ENCODE measurements at regions not wholly inside any gene's neighbourhood (a gene's known extent, or its start where the extent isn't known, plus 50 kb on each side); places are given as distances from the start of the nearest gene placed in this dataset.
A peak's percentile ranks its signal among the peaks of the same experiment; 100 is the strongest.
"Not testable (repeated sequence)": the region's sequence is repeated elsewhere in the genome, so short reads cannot be mapped to it uniquely, and the experiment has no call there.

DNA sequence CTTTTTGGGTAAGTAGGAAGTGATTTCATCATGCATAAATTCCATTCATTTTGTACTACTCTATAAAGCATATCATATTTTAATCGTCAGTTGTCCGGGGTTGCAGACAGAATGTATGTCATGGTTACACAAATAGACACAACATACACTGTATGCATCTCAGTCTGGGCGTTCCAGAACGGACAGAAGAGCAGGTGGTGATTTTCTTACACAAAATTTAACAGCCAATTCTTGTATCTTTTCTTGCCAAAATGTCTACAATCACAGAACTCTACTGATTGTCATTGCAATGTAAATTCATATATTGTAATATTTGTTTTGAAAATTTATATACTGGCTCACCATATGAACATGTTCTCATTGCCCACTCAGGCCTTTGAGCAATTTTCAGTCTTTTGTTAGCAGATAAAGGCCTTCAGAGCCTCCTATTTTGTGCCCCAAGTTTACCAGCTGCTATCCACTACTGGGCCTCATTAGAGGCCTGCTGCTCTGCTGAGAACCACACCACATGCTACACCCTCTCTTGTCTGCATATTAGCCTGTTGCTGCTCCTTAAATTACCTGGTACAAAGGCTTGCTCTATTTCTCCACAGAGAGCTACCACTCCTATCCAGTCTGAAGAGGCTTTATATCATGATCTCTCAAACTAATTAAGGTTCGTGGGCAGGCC is 61.5 kb downstream of the PRDM13 start:
- DNase-seq: peak; percentile 42

- DNase-seq: no peak
These were observed 83.5 kb downstream of the PRDM13 start for GRCh38 chr6:99689916-99690685.

DNA sequence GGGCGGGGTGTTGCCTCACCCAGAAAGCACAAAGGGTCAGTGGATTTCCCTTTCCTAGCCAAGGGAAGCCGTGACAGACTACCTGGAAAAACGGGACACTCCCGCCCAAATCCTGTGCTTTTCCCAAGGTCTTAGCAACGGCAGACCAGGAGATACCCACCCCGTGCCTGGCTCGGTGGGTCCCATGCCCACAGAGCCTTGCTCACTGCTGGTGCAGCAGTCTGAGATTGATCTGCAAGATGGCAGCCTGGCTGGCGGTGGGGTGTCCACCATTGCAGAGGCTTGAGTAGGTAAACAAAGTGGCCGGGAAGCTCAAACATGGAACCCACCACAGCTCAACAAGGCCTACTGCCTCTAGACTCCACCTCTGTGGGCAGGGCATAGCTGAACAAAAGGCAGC is 95.7 kb downstream of the PRDM13 start:
- not testable (repeated sequence) for DNase-seq

DNA sequence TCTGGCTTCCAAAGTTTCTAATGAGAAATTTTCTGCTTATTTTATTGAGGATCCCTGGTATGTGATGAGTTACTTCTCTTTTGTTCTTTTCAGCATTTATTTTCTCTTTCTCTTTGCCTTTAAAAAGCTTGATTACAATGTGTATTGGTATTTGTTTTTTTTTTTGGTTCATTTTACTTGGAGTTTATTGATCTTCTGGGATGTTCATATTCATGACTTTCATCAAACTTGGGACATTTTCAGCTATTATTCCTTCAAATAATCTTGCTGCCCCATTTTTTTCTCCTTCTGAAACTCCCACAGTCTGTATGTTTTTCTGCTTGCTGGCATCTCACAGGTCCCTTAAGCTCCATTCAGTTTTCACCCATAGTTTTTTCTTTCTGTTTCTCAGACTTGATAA is 102.4 kb downstream of the PRDM13 start:
- DNase-seq: no peak

DNA sequence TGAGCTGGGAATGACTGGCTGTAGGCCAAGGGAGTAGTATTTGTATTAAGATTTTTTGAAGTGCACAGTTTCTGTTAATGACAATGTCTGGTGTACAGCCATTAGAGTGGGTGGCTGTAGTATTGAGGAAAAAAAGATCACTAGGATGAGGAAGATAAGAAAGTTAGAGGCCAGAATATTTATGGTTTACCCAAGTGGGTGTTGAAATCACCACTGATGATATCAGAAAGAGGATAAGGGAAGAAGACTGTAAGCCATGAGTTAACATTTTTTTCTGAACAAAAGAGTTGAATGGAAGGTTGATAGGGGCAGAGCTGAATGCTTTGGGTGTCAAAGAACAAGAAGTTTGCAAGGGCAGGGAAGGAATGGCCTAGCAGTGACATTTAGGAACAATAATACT is 104.7 kb downstream of the PRDM13 start:
- no peak for DNase-seq

GRCh38 chr6:99711925-99712324 is 105.3 kb downstream of the PRDM13 start:
- DNase-seq: peak; percentile 7

- no peak for DNase-seq
These were observed 105.9 kb downstream of the PRDM13 start for GRCh38 chr6:99712519-99712918.

DNA sequence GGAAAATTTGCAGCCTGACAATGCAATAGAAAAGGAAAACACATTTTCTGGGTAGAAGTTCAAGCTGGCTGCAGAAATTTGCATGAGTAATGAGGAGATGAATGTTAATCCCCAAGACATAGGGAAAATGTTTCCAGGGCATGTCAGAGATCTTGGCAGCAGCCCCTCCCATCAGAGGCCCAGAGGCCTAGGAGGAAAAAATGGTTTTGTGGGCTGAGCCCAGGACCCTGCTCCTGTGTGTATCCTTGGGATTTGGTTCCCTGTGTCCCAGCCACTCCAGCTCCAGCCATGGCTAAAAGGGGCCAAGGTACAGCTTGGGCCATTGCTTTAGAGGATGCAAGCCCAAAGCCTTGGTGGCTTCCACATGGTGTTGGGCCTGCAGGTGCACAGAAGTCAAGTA is 115.4 kb downstream of the PRDM13 start:
- not testable (repeated sequence) for DNase-seq

- DNase-seq: not testable (repeated sequence)
These were observed 123.6 kb downstream of the PRDM13 start for GRCh38 chr6:99730237-99730636.

- DNase-seq: peak; percentile 29
These were observed 129.7 kb downstream of the PRDM13 start for GRCh38 chr6:99736302-99736701.

GRCh38 chr6:99739526-99739925 is 132.9 kb downstream of the PRDM13 start:
- DNase-seq: no peak

GRCh38 chr6:99741092-99741491 is 134.5 kb downstream of the PRDM13 start:
- no peak for DNase-seq

- no peak for DNase-seq
These were observed 137.0 kb downstream of the PRDM13 start for GRCh38 chr6:99743647-99744046.

DNA sequence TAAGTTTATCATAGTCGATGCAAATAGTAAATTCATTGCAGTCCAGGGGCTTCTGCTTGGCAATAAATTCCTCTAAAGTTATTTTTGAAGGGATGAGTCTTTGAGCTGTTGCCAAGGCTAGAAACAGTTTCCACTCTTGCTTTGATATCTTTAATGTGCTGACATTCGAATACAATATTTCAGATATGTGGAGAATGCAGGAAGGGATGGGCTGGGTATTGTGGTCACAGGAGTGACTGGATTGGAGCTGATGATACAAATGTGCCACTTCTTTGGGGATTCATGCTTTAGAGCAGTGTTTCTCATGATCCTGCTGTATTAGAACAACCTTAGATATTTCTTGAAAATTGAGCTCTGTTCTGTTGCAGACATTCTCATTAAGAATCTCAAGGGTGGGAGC is 139.0 kb downstream of the PRDM13 start:
- DNase-seq: no peak

DNA sequence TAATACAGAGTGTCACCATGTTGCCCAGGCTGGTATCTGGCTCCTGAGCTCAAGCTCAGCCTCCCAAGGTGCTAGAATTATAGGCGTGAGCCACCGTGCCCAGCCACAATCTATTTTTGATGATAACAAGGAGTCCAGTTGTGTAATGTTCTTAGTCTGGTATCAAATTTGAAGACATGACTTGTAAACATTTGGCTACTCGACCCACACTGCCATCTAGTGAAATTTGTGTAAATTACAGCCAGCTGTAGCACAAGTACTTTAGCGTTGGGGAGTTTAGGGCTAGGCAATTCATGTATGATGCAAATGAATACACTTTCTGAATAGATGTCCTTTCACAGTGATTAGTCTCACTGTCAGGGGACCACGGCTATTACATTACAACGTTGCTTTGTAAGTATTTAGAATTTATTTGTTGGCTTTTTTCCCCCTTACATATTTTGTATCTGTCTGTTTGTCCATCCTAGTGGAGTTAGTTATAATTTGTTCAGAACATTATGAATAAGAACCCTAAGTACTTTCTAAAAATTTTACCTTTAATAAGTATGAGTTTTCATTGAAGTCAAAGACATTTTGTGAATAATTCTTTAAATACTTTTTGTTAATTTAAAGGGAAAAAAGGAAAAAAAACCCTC is 139.7 kb downstream of the PRDM13 start:
- peak; percentile 89 for DNase-seq

GRCh38 chr6:99761711-99762110 is 155.1 kb downstream of the PRDM13 start:
- DNase-seq: peak; percentile 69

GRCh38 chr6:99768166-99768565 is 161.5 kb downstream of the PRDM13 start:
- DNase-seq: no peak

GRCh38 chr6:99779631-99780555 is 173.3 kb downstream of the PRDM13 start:
- no peak for DNase-seq

GRCh38 chr6:99780556-99780885 is 173.9 kb downstream of the PRDM13 start:
- no peak for DNase-seq

- no peak for DNase-seq
These were observed 183.1 kb downstream of the PRDM13 start for GRCh38 chr6:99789767-99790166.

- peak; percentile 17 for DNase-seq
These were observed 184.0 kb downstream of the PRDM13 start for GRCh38 chr6:99790679-99791078.

DNA sequence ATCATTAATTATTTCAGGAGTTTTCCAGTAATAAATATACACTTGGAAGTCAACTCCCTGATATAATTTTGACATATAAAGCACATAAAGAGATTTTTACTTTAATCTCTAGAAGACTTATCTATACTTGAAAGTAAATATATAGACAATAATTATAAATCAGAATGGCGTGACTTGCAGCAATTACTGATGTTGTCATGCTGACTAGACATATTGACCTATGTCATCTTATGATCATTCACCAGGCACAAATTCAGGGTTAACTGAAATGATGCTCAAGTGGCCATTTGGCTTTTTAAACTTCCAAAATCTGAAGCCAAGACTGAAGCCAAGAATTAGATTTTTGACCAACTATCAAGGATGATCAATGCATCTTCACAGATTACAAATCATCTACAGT is 192.2 kb downstream of the MCHR2 start:
- no peak for DNase-seq

DNA sequence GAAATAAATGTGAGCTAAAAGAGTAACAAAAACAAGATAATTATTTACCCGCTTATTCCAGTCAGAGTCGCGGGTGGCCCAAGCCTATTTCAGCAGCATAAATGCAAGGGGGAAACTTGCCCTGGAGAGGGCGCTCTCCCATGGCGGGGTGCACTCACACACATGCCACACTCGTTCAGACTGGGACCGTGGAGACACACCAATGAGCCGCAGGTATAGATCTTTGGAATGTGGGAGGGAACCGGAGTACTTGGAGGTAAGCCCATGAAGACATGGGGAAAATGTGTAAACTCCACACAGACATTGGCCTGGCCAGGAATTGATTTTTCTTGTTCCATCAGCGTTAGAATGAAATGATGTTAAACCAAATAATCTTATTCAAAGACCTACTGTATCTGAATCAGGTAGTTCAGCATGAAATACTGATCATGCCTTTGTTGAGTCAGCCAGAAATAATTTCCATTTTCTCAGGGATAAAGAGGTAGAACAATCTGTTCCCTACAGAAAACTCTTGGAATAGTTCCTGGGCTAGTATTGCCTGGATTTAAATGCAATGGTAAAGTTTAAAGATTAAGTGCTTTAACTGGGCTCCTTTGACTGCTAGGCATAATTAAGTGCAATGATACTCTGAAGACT is 191.5 kb downstream of the MCHR2 start:
- no peak for DNase-seq
